PFSK-1 (cell line): ENCODE measurements at regions not wholly inside any gene's neighbourhood (a gene's known extent, or its start where the extent isn't known, plus 50 kb on each side); places are given as distances from the start of the nearest gene placed in this dataset.

Experiments used
- FOXP2 ChIP-seq: optimal IDR thresholded peaks from 2 replicates; pipeline ENCODE3; 2011; ENCODE audit warnings: borderline replicate concordance, control low read depth, inconsistent platforms; ENCODE audit not compliant: insufficient read depth; ENCODE audit errors: extremely low read length, extremely low read depth
- POLR2AphosphoS5 ChIP-seq: IDR thresholded peaks from 2 replicates; pipeline ENCODE4 v1.6.1; 2012; ENCODE audit warnings: low read depth, mild to moderate bottlenecking, control low read depth, low read length, moderate library complexity
- SIN3A ChIP-seq: IDR thresholded peaks from 2 replicates; pipeline ENCODE4 v1.6.1; 2012; ENCODE audit warnings: mild to moderate bottlenecking, low read length, moderate library complexity, borderline replicate concordance; ENCODE audit not compliant: insufficient read depth
- TAF1 ChIP-seq: IDR thresholded peaks from 2 replicates; pipeline ENCODE4 v1.6.1; 2012; ENCODE audit warnings: low read length, control low read depth, borderline replicate concordance; ENCODE audit not compliant: insufficient read depth
- TF ChIP-seq, protein P1 (sequence below), 2 experiments: IDR thresholded peaks; 2 replicates each; pipeline versions ENCODE4 v1.6.1 to v1.8.0; 2011 to 2012; ENCODE audit warnings: low read depth in 2 of 2, low read length in 2 of 2, control low read depth in 1 of 2, inconsistent platforms in 1 of 2, mild to moderate bottlenecking in 1 of 2, moderate library complexity in 1 of 2; ENCODE audit not compliant: insufficient read depth in 1 of 2

DNA sequence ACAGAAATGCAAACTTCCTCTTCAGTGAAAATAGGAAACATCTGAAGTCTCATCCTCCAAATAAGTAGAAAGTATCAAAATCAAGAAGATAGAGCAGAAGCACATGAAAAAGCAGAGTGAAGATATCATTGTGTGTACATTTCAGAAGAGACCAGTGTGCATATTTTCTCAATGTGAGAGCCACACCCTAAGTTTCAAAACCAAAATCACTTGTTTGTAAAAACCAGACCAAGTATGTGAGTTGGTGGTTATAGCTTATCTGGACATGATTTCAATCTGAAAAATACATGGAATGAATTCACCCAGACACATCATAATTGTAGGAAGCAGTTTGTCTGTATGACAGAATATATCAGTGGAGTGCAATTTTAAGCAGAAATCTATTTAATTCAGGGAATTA, 536.0 kb downstream of the JRKL start:
- no peak for TF ChIP-seq FOXP2
- TF ChIP-seq, protein P1, sequence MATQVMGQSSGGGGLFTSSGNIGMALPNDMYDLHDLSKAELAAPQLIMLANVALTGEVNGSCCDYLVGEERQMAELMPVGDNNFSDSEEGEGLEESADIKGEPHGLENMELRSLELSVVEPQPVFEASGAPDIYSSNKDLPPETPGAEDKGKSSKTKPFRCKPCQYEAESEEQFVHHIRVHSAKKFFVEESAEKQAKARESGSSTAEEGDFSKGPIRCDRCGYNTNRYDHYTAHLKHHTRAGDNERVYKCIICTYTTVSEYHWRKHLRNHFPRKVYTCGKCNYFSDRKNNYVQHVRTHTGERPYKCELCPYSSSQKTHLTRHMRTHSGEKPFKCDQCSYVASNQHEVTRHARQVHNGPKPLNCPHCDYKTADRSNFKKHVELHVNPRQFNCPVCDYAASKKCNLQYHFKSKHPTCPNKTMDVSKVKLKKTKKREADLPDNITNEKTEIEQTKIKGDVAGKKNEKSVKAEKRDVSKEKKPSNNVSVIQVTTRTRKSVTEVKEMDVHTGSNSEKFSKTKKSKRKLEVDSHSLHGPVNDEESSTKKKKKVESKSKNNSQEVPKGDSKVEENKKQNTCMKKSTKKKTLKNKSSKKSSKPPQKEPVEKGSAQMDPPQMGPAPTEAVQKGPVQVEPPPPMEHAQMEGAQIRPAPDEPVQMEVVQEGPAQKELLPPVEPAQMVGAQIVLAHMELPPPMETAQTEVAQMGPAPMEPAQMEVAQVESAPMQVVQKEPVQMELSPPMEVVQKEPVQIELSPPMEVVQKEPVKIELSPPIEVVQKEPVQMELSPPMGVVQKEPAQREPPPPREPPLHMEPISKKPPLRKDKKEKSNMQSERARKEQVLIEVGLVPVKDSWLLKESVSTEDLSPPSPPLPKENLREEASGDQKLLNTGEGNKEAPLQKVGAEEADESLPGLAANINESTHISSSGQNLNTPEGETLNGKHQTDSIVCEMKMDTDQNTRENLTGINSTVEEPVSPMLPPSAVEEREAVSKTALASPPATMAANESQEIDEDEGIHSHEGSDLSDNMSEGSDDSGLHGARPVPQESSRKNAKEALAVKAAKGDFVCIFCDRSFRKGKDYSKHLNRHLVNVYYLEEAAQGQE (IDR thresholded peaks at IDR 0.05; ENCODE audit: insufficient read depth in 1 of 2, low read depth in 2 of 2, low read length in 2 of 2): no peak
- TF ChIP-seq TAF1: no peak
- no peak for TF ChIP-seq SIN3A
- no peak for TF ChIP-seq POLR2AphosphoS5

DNA sequence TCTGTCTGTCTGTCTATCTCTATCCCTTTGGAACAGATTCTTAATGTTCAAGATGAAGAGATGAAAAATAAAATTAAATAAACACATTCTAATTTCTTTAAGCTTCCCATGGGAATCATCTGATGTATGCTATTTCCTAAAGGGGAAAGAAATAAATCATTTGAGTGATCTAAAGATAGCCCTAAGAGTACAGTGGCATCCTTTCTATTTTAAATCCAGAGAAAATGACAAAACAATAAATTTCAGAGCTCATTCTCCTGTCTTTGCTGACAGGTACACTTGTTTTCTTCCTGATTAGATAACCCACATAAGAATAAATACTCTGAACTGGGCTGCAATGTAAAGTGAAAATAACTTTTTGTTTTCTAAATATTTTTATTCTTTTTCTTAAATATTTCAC, 550.4 kb downstream of the JRKL start:
- TF ChIP-seq POLR2AphosphoS5: no peak
- no peak for TF ChIP-seq SIN3A
- TF ChIP-seq FOXP2: no peak
- TF ChIP-seq, protein P1 (IDR thresholded peaks at IDR 0.05; ENCODE audit: insufficient read depth in 1 of 2, low read depth in 2 of 2, low read length in 2 of 2): no peak

DNA sequence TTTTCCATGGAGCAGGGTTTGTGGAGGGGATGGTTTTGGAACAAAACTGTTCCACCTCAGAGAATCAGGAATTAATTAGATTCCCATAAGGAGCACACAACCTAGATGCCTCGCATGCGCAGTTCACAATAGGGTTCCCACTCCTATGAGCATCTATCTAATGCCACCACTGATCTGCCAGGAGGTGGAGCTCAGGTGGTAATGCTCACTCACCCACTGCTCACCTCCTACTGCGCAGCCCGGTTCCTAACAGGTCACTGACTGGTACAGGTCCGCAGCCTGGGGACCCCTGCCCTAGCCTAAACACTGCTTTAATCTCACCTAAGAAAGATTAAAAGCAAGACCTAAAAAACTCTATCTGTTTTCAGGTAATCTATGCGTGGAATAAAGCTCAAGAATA, 553.0 kb downstream of the JRKL start:
- TF ChIP-seq FOXP2 (no peak), TAF1 (no peak), SIN3A (no peak)
- TF ChIP-seq, protein P1 (IDR thresholded peaks at IDR 0.05; ENCODE audit: insufficient read depth in 1 of 2, low read depth in 2 of 2, low read length in 2 of 2): no peak

DNA sequence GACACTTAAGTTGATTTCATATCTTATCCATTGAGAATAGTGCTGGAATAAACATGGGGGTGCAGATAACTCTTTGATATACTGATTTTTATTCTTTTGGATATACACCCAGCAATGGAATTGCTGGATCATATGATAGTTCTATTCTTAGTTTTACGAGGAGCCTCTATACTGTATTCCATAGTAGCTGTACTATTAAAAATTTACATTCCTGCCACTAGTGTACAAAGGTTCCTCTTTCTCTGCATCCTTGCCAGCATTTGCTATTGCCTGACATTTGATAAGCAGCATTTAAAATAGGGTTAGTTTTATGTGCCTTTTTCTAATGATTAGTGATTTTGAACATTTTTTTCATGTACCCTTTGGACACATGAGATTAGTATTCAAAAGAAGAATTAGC, 554.2 kb downstream of the JRKL start:
- no peak for TF ChIP-seq FOXP2
- TF ChIP-seq, protein P1 (IDR thresholded peaks at IDR 0.05; ENCODE audit: insufficient read depth in 1 of 2, low read depth in 2 of 2, low read length in 2 of 2): no peak
- TF ChIP-seq SIN3A: no peak
- TF ChIP-seq TAF1: no peak
- no peak for TF ChIP-seq POLR2AphosphoS5

DNA sequence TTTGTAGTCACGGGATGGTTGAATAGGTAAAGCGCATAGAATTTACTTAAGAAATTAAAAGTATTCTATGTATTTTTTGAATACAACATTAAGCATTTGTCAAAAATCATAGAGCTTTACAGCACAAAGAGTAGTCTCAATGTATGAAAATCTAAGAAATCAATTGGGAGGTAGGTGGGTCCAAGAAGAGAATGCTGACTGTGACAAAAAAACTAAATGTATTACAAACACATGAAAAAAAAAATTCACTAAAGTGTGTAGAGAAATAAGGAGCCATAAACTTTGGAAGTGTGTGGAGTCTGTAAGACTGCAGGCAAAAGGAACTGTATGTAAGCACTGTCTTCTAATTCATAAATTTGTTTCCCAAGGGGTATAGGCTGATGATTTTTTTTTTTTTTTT, 558.3 kb downstream of the JRKL start:
- no peak for TF ChIP-seq POLR2AphosphoS5
- TF ChIP-seq, protein P1 (IDR thresholded peaks at IDR 0.05; ENCODE audit: insufficient read depth in 1 of 2, low read depth in 2 of 2, low read length in 2 of 2): no peak
- TF ChIP-seq SIN3A: no peak
- TF ChIP-seq FOXP2: no peak
- TF ChIP-seq TAF1: no peak
